HG03342 (cell line): ENCODE measurements at regions not wholly inside any gene's neighbourhood (a gene's known extent, or its start where the extent isn't known, plus 50 kb on each side); places are given as distances from the start of the nearest gene placed in this dataset.
A peak's percentile ranks its signal among the peaks of the same experiment; 100 is the strongest.
"Not testable (repeated sequence)": the region's sequence is repeated elsewhere in the genome, so short reads cannot be mapped to it uniquely, and the experiment has no call there.

Experiments used
- ATAC-seq: cut with Tn5 transposase; IDR thresholded peaks from one replicate; pipeline ENCODE4 v1.9.1; 2021; ENCODE audit warnings: mild to moderate bottlenecking, moderate library complexity; ENCODE audit not compliant: unreplicated experiment

DNA sequence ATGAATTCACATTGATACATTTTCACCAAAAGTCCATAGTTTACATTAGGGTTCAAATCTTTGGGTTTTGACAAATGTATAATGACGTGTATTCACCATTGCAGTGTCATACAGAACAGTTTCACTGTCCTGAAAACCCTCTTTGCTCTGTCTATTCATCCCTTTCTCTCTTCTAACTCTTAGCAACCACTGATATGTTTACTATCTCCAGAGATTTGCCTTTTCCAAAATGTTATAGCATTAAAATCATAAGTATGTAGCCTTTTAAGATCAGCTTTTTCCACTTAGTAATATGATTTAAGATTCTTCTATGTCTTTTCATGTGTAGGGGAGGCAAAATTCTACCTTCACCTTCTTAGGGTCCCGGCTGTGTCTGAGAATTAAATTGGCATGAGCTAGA, 203.8 kb downstream of the TPRG1 start:
- ATAC-seq, result no peak

DNA sequence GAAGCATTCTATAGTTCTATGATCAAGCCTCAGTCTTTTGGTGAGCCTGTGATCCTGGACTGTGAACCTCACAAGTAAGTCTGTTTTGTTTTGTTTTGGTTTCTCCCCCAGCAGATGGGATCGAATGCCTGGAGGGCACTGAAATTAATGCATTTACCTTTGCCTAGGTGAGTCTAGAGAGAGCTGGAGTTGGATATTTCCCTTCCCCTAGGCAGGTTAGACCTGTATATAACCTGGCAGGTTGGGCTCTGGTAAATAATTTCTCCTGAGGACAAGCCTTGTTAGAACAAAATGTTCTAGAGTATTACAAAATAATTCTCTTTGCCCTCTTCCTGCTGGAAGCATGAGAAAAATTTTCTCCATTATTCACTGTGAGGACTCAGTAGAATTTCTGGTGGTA, 211.9 kb downstream of the TPRG1 start:
- ATAC-seq, result no peak

DNA sequence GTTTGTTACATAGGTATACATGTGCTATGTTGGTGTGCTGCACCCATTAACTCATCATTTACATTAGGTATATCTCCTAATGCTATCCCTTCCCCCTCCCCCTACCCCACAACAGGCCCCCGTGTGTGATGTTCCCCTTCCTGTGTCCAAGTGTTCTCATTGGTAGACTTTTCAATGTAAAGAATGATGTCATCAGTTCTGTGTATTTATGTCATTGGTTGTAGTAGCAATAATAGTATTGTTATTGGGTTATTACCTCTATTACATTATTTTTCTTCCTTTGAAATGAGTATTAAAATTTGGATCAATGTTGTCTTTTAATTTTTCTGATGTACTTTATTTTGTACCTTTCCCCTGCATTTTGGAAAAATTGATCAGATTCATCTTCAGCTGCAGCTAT, 214.1 kb downstream of the TPRG1 start:
- ATAC-seq, result not testable (repeated sequence)

DNA sequence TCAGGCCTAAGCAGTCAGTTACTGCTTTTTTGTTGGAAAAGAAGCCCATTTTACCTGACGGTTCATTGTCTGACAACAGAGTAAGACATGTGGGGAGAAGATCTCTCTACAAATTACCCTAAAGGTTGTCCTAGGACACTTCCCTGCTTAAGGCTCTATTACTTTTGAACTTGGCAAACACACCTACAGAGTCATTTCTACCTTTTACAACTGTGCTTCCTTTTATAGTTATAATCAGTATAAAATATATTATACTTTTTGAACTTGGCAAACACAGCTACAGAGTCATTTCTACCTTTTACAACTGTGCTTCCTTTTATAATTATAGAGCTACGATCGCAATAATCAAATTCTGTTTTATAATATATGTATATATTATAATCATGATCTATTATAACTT, 215.0 kb downstream of the TPRG1 start:
- ATAC-seq, result no peak

DNA sequence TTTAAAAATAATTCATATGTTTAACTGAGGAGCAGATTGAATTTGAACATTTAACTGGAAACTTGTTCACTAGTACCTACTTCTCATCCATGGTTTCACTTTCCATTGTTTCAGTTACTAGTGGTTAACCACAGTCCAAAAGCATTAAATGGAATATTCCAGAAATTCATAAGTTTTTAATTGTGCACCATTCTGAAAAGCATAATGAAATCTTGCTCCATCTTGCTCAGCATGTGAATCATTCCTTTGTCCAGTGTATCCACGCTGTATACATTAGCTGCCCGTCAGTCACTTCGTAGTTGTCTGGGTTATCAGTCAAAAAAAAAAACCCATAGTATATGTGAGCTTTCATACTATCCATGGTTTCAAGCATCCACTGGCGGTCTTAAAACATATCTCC, 217.6 kb downstream of the TPRG1 start:
- ATAC-seq, result no peak

DNA sequence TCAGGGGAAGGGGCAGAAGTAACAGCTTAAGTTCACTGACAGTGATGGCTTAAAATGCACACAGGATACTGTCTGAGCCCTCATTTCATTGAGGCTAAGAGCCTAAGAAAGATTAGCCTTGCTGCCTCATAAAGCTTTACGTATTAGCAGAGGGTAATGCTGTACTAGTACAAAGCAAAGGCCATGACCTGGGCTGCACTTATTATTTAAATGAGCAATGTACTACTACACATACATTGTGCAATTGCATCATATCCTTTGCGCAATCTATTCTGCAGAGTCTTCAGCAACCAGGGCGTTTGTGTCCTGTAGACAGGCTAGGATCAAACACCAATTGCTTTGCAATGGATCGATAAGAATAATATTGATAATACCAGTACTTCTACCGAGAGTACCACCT, 221.8 kb downstream of the TPRG1 start:
- no peak for ATAC-seq

DNA sequence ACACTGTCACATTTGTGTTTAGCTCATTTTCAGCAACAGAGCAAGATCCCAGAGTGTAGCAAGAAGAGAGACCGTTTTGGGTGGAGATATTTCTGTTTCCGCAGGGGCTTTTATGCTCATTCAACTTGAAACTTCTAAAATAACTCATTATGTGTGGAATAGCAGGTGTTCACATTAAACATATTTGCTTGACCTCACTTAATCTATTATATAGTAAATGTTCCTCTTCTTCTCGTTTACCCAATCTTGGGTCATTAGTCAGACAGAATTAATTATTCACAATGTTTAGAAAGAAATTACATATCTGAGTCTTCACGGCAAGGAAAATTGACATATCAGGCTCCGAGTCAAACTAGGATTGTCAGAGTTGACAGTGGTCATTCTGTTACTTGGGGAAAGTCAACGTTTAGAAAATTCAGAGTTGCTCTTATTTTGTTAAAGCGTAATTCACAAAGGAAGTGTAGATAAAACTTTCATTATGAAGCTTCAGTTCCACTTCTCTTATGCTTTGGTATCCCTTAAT, 222.9 kb downstream of the TPRG1 start:
- ATAC-seq, result peak; percentile 81

DNA sequence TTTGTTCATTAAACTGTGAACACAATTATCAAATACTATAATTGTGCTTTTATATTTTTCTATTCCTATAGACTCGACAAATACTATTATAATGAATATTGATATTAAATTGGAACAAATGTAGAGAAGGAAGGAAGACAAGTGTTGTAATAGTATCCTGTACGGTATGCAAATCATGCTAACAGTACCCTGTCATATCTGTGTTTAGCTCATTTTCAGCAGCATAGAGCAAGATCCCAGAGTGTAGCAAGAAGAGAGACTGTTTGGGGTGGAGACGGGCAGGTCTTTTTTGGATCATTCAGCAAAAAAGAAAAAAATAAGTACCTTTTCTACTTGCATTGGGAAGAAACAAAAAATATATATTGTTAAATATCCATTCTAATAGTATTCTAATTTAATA, 224.1 kb downstream of the TPRG1 start:
- no peak for ATAC-seq

DNA sequence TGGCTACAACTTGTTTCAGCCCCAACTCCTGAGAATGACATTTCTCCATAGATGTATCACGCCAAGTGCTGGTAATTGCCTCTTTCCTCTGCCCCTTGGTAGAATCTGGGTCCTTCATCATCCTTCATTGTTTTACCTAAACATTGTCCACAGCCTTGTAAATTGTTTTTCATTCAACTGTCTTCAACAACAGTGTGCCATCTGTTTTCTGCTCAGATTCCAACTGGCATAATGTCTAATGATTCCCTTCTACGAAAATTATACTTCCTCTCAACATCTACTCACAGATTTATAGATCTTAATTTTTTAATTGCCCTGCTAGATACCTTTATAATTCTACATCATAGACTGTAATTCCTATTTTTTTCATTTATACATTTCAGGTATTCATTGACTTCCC, 226.9 kb downstream of the TPRG1 start:
- no peak for ATAC-seq

DNA sequence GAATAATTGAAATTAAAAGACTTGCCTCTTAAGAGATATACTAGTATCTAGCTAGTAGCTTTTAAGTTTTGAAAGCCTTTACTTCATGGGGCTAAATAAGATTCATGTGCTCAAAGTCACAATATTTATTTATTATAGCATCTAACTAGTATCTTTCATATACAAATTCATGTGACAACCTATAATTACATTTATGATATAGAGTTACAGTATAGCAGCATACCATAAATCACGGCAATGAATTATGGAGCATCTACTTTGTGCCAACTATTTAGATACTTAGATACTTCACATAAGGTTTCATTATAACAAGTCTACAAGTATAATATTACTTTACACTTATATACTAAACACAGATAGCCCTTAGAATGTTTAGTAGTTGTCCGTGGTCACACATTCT, 229.4 kb downstream of the TPRG1 start:
- no peak for ATAC-seq

DNA sequence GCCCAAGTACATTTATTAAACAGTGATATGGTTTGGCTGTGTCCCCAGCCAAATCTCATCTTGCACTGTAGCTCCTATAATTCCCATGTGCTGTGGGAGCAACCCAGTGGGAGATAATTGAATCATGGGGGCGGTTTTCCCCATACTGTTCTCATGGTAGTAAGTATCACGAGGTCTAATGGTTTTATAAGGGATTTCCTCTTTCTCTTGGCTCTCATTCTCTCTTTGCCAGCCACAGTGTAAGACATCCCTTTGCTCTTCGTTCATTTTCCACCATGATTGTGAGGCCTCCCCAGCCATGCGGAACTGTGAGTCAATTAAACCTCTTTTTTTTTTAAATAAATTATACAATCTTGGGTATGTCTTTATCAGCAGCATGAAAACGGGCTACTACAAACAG, 228.0 kb upstream of the TP63 start:
- ATAC-seq, result no peak

DNA sequence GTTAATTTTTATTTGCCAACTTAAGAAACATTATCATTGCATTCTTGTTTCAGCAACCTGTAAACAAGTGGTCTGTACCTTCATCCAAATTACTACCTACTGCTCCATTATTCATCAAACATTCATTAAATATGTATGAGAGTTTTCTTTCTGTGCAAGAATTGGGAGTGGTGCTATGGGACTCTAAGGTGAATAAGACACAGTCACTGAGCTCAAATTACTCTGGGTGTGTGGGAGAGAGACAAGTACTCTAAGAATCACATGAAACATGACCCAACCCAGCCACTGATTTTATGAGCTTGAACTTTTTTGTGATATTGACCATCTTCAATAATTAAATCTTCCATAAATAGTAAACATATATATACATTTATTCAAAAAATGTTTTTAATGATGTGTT, 227.2 kb upstream of the TP63 start:
- no peak for ATAC-seq

DNA sequence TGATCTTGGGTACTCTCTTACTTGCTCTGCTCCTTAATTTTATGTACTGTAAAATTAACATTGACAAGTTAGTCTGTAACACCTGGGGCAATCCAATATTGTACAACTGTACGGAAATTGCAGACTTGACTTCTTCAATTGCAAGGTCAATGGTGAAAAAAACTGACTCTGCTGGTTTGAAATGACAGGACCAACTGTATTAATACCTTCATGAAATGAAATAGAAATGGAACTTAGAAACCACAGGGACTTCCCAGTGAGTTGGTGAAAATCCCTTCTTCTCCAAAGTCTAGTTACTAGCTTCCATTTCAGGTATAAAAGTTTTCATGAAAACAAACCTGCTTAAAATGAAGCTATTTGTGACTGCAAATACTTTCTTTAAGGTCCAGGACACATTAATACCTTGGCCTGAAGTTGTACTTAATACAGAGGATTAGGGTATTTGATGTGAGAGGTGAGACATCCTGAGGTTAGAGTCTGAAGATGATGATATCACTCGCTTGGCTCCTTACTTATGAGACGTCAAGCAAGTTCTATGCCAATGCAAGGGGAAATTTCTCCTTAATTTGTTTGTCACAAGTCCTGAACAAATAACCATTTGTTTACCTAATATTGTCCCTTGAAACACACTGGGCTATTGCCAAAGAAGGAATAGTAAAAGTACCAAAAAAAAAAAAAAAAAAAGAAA, 226.2 kb upstream of the TP63 start:
- ATAC-seq, result no peak

DNA sequence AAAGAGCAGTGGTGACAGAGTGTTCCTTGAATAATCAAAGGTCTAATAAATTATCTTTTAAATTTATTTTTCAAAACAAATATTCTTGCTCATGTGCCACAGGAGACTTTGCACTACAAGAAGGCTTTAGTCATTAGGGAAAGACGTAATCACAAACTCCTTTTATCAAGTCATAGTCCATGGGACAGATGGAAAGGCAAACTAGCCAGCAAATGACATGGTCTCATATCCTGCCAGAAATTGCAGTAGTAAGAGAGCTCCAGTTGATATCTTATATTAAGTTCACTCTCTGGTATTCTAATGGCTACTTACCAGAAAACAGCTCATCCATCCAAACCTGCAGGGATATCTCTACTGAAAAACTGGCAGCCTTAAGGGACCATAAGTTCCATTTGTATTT, 225.0 kb upstream of the TP63 start:
- ATAC-seq, result no peak

DNA sequence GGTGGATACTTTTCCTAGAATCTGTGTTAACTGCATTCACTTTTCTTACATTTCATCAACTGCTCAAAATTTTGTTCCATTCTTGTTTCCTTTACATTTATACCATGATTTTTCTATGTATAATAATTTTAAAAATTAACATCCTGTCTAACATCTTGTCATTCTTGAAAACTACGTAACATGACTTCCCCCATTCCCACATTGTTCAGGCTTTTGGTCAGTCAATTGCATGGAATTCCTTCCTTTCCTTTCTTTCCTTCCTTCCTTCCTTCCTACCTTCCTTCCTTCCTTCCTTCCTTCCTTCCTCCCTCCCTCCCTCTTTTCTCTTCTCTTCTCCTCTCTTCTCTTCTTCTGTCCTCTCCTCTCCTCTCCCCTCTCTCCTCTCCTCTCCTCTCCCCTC, 220.7 kb upstream of the TP63 start:
- ATAC-seq, result no peak

DNA sequence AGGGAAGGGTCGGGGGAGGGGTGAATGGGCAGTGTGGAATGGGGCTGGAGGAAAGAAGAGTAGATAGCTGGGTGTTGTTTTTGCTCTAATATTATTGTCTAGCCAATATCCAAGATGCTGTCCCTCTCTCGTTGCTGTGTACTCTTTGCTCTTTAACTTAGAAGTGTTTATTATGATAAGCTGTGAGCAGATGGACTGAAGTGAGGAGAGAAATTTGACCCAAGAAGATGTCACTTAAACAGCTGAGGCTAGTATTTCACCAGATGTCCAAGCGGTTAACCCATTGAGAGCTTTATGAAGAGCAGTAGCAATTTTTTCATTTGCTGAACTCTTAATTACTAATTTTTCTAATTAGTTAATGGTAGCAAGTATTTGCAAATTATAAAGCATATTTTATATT, 212.2 kb upstream of the TP63 start:
- ATAC-seq, result no peak

DNA sequence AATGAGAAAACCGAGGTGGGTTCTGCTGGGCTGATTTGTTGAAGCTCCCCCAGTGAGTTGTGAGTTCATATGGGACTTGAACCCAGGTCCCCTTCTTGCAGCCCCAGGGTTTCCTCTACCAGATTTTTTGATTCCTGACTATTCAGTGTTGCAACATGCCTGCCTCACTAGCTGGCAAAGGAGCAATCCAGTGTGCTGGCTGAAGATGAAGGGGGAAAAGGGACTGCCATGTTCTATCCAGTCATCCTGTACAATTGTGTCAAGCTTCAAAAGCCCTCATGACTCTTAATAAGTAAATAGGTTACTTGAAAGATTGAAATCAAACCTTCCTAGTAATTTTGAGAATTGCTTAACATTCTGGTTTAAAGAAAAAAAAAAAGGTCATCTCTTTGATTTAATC, 211.5 kb upstream of the TP63 start:
- no peak for ATAC-seq

DNA sequence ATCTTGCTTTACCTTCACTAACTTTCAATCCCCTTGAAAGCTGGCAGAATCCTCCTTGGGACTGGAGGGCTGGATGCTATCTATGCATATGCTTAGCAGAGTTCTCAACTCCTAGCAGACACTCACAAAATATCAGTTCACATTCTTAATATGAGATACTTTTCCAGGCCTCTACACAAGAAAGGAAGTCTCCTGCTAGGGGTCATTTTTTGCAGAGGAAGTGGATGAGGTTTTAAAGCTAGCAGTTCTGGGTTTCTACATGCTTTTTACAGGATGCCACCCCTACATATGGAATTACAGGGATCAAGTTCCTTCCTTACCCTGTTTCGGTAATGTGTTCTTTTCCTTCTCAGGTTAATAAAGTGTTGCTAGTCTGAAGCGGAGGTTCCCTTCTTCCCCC, 206.3 kb upstream of the TP63 start:
- no peak for ATAC-seq

DNA sequence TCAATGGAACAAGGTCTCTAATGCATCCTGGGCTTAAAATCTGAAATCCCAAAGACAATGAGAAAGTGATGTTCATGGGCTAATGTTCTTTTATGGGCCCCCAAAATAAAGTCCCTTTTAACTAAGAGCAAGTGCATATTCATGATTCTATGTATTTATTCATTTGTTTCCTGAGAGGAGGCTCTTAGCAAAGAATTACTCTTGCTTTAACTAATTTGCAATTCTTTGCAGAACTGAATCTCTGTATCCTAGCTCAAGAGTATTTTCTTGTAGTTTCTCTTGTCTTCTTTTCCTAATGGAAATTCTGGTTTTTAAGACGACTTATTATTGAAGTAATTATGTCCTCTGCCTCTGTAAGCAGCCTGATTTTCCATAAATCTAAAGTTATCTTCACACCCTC, 202.2 kb upstream of the TP63 start:
- no peak for ATAC-seq

DNA sequence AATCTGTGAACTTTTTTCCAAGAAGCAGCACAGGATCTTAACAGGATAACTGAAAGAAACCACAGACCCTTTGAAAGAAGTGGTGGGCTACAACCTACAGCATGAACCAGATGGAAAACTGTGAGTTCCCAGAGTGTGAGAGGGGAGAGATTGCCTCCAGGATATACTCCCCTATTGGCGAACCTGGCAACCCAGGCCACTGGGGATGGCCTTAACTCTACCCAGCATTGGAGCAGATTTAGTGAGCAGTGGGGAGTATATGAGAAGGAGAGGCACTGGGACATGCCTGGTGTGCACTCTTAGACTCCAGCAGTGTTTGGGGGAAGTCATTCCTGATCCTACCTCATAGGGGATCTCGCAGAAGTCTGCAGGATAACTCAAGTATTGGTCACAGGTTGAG, 201.0 kb upstream of the TP63 start:
- no peak for ATAC-seq

DNA sequence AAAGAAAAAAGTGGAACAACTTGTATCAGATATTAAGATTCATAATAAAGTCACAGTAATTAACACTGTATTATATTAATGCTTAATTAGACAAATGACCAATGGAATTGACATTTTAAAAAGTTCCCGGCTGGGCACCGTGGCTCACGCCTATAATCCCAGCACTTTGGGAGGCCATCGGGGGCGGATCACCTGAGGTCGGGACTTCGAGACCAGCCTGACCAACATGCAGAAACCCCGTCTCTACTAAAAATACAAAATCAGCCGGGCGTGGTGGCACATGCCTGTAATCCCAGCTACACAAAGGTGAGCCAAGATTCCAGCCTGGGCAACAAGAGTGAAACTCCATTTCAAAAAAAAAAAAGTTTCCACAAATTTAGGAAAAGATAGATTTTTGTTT, 188.9 kb upstream of the TP63 start:
- ATAC-seq, result not testable (repeated sequence)

DNA sequence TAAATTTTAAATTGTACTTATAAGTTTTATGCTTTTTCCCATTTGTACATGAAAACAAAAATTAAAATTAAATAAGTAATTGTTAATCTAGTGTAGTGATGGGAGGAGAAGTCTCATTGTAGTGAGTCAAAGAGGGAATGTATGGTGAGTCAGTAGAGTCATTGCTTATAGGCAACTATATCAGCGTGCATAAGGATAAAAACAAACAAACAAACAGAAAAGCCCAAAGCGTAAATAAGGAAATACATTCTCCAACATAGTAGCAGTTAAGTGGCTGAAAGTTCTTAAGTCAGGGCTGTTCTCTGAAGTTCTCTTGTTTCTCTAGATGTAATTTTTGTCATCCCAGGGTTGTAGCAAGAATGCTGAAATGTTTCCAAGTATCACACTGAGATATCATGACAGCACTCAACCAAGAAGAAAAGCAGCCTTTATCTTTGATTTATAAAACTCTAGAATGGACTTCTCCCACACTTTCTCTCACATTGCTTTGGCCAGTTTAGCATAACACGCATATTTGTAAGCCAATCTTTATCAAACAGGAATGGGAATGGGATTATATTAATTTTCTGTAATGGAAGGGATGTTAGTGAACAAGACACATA, 184.1 kb upstream of the TP63 start:
- ATAC-seq, result no peak

DNA sequence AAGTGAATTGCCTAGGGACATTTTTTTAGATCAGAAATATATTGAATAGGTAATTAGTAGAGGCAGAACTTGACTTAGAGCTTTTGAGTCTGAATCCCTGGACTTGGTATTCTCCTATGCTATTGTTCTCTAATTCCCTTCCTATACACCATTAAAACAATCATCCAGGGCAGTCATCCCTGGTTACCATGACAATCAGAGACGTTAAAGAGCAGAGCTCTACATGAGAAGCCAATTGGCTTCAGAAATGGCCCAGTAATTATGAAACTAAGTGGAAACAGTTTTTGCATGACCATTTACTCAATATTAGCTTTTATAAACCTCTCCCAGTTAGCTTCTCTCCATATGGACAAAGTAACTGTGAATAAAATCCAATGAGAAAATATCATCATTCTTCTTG, 182.1 kb upstream of the TP63 start:
- ATAC-seq, result no peak
